ENCODE measurements at regions not wholly inside any gene's neighbourhood (a gene's known extent, or its start where the extent isn't known, plus 50 kb on each side); places are given as distances from the start of the nearest gene placed in this dataset.

GRCh38 chr20:52493171-52493721 lies 301.7 kb upstream of the ZFP64 start:
- DNase-seq (ENCODE audit: low spot score): peak; percentile 58

GRCh38 chr20:52490711-52491430 lies 299.3 kb upstream of the ZFP64 start:
- DNase-seq (ENCODE audit: low spot score): peak; percentile 14

GRCh38 chr20:52484438-52484837 lies 292.9 kb upstream of the ZFP64 start:
- peak; percentile 28 for DNase-seq (ENCODE audit: low spot score)

- no peak for DNase-seq (ENCODE audit: low spot score)
Measured at GRCh38 chr20:52483382-52483781, 291.8 kb upstream of the ZFP64 start.

GRCh38 chr20:52482044-52482443 lies 290.5 kb upstream of the ZFP64 start:
- no peak for DNase-seq (ENCODE audit: low spot score)

- no peak for DNase-seq (ENCODE audit: low spot score)
Measured at GRCh38 chr20:52481443-52481842, 289.9 kb upstream of the ZFP64 start.

- DNase-seq (ENCODE audit: low spot score): no peak
Measured at GRCh38 chr20:52476074-52476750, 284.6 kb upstream of the ZFP64 start.

- DNase-seq (ENCODE audit: low spot score): no peak
Measured at GRCh38 chr20:52473186-52473585, 281.6 kb upstream of the ZFP64 start.

GRCh38 chr20:52470561-52470960 lies 279.0 kb upstream of the ZFP64 start:
- DNase-seq (ENCODE audit: low spot score): no peak

- DNase-seq (ENCODE audit: low spot score): no peak
Measured at GRCh38 chr20:52469128-52469527, 277.5 kb upstream of the ZFP64 start.

GRCh38 chr20:52465991-52466390 lies 274.4 kb upstream of the ZFP64 start:
- no peak for DNase-seq (ENCODE audit: low spot score)

GRCh38 chr20:52461582-52461981 lies 270.0 kb upstream of the ZFP64 start:
- DNase-seq (ENCODE audit: low spot score): no peak

GRCh38 chr20:52459150-52459549 lies 267.6 kb upstream of the ZFP64 start:
- no peak for DNase-seq (ENCODE audit: low spot score)

- peak; percentile 36 for DNase-seq (ENCODE audit: low spot score)
Measured at GRCh38 chr20:52457826-52458225, 266.2 kb upstream of the ZFP64 start.

- DNase-seq (ENCODE audit: low spot score): no peak
Measured at GRCh38 chr20:52454660-52455059, 263.1 kb upstream of the ZFP64 start.

GRCh38 chr20:52448513-52449232 lies 257.1 kb upstream of the ZFP64 start:
- no peak for DNase-seq (ENCODE audit: low spot score)

- DNase-seq (ENCODE audit: low spot score): no peak
Measured at GRCh38 chr20:52447225-52447551, 255.6 kb upstream of the ZFP64 start.

- no peak for DNase-seq (ENCODE audit: low spot score)
Measured at GRCh38 chr20:52446421-52447224, 255.0 kb upstream of the ZFP64 start.

GRCh38 chr20:52444455-52444854 lies 252.9 kb upstream of the ZFP64 start:
- no peak for DNase-seq (ENCODE audit: low spot score)

GRCh38 chr20:52443874-52444273 lies 252.3 kb upstream of the ZFP64 start:
- DNase-seq (ENCODE audit: low spot score): no peak

- no peak for DNase-seq (ENCODE audit: low spot score)
Measured at GRCh38 chr20:52441710-52442109, 250.1 kb upstream of the ZFP64 start.

- DNase-seq (ENCODE audit: low spot score): no peak
Measured at GRCh38 chr20:52439375-52439774, 247.8 kb upstream of the ZFP64 start.
